Astrocyte of the cerebellum (primary cell): ENCODE measurements at regions not wholly inside any gene's neighbourhood (a gene's known extent, or its start where the extent isn't known, plus 50 kb on each side); places are given as distances from the start of the nearest gene placed in this dataset.
A peak's percentile ranks its signal among the peaks of the same experiment; 100 is the strongest.

ENCODE experiments used
- DNase-seq: peaks from one replicate; pipeline ENCODE4 v3.0.0-alpha.2; 2011; ENCODE audit warnings: low read depth
- H3K4me3 ChIP-seq: 2 replicates; pipeline ENCODE4 v1.5.1; 2011; ENCODE audit warnings: mild to moderate bottlenecking, low read depth, low read length, moderate library complexity
- CTCF ChIP-seq: IDR thresholded peaks from 2 replicates; pipeline ENCODE4 v1.5.1; 2012; ENCODE audit warnings: low read length, low read depth, moderate library complexity, mild to moderate bottlenecking; ENCODE audit errors: missing control alignments
- in situ Hi-C: cut with HindIII; loops from 2 replicates; pipeline ENCODE4 v1.10.0; 2017; ENCODE audit warnings: low sequenced_read_pairs

DNA sequence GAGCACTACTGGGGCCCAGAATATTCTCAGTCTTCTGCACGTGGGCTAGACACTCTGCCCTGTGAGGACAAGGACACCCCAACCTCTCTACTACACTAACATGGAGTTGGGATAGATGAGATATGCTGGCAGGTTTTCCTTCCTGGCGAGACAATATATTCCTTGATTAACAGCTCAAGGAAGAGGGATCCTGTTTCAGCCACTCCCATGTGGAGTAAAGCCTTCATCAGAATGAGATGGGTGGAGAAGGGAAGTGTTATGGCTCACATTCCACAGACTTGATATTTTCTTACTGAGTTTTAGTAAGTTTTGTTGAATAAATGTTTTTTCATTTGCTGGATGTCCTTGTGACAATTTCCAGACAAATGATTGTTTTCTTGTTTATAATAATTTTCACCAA is 1187.6 kb downstream of the CDH12 start:
- no peak overlapping the region for H3K4me3 ChIP-seq
- no peak for DNase-seq
- in situ Hi-C loops = no loop called here
- no peak for TF ChIP-seq CTCF

DNA sequence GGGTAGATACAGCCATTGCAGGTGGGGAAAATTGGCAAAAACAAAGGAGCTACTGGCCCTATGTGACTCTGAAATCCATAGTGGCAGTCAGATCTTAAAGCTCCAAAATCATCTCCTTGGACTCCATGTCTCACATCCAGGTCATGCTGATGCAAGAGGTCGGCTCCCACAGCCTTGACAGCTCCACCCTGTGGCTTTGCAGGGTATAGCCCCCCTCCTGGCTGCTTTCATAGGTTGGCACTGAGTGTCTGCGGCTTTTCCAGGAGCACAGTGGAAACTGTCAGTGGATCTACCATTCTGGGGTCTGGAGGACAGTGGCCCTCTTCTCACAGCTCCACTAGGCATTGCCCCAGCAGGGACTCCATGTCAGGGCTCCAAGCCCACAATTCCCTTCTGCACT is 1190.1 kb downstream of the CDH12 start:
- in situ Hi-C loops = no loop called here
- TF ChIP-seq CTCF = no peak
- H3K4me3 ChIP-seq = no peak overlapping the region
- DNase-seq = no peak

- no peak for DNase-seq
- in situ Hi-C loops = no loop called here
- TF ChIP-seq CTCF = no peak
- no peak overlapping the region for H3K4me3 ChIP-seq
Observed at GRCh38 chr5:21661184-21661583, 1192.0 kb downstream of the CDH12 start.

GRCh38 chr5:21654556-21654955 is 1198.6 kb downstream of the CDH12 start:
- DNase-seq = no peak
- no peak overlapping the region for H3K4me3 ChIP-seq
- in situ Hi-C loops = no loop called here
- TF ChIP-seq CTCF = no peak

GRCh38 chr5:21649969-21650368 is 1203.2 kb downstream of the CDH12 start:
- no peak for TF ChIP-seq CTCF
- peak; percentile 15 for DNase-seq
- no peak overlapping the region for H3K4me3 ChIP-seq
- in situ Hi-C loops = no loop called here

DNA sequence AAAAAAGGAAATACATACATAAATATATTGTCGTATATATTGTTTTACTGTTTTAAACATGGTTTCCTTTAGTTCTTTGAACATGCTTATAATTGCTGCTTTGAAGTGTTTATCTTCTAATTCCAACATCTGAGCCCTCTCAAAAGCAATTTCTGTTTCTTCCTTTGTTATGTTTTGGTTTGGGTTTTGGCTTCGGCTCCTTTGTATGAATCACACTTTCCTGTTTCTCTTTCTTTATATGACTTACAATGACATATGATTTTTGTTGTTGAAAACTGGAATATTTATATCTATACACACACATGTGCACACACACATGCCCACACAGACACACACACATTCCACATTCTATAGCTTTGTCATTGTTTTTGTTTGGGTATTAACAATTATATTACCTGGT is 1206.7 kb downstream of the CDH12 start:
- TF ChIP-seq CTCF = no peak
- in situ Hi-C loops = no loop called here
- peak; percentile 37 for DNase-seq
- no peak overlapping the region for H3K4me3 ChIP-seq

GRCh38 chr5:21644032-21644431 is 1209.1 kb downstream of the CDH12 start:
- in situ Hi-C loops = no loop called here
- DNase-seq = no peak
- TF ChIP-seq CTCF = no peak
- H3K4me3 ChIP-seq = no peak overlapping the region
